Right hindlimb (tissue), 1 donor: ENCODE measurements at regions not wholly inside any gene's neighbourhood (a gene's known extent, or its start where the extent isn't known, plus 50 kb on each side); places are given as distances from the start of the nearest gene placed in this dataset.

Source experiments
- DNase-seq: peaks from one replicate; pipeline ENCODE4 v3.0.0-alpha.2; 2018

- DNase-seq = no peak
Measured at GRCh38 chrX:20369468-20369867, 102.8 kb upstream of the RPS6KA3 start.

DNA sequence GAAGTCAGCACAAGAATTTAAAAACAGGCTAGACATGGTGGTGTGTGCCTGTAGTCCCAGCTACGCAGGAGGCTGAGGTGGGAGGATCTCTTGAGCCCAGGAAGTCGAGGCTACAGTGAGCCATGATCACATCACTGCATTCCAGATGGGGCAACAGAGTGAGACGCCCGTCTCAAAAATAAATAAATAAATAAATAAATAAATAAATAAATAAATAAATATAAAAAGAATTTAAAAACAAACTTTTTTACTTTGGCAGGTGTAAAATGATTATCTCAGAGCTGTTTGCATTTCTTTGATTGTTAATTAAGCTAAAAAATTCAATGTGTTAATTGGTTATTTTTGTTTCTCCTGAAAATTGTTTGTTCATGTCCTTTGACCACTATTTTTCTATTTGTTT lies 97.5 kb upstream of the RPS6KA3 start:
- no peak for DNase-seq

DNA sequence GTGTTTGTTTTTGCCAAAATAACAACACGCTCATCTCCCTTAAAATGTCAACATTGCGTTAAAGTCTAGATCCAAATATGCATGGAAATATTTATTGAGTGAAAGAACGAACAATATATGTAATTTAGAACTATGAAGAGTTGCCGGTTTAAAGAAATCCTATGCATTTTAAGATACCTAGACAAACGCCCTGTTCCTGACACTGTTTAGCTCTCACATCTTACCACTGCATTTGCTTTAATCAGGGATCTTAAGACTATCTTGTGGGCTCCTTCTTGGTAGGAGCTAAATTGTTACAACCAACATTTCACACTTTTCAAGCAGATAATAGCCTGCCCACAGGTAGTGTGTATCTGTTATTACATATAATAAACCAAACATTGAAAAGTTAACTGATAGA lies 96.6 kb upstream of the RPS6KA3 start:
- DNase-seq = no peak

DNA sequence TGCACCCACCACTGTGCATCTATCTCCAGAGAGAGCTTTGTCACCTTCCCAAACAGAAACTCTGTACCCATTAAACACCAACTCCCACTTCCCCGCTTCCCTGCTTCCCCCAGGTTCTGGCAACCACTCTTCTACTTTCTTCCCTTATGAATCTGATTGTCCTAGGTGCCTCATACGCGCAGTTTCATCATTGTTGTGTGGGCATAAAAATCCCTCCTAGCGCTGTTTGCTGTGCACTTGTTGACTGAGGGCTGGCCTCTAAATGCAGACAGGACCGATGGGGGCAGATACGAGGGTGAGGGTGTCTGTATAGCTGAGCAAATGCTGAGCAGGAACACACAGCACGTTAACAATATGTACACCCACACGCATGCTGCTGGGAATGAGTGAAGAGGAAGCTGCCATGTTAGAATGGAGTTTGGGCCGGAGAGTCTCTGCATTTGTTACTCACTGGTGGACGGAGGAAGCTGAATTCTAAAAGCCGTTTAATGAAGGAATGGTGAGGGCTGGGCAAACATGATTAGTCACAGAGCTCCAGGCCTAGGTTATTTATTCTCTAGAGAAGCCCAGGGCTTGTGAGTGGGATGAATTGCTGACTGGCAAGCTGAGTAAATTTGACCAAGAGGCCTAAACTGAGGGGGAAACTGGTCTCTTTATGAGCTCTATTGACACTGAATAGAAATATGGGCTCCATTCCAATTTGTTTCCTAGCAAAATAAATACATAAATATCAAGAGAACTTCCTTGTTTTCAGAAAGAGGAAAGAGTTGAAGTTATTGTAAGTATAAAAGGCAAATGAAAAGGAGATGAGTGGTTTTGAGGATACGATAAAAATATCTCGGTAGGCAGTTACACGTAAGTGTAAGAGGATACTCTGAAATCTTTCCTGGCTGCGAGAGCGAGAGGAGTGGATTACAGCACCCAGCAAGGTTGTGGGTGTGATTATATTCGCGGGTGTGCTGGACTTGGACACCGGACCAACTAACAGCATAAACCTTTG lies 95.9 kb upstream of the RPS6KA3 start:
- no peak for DNase-seq

GRCh38 chrX:20361890-20362262 lies 95.2 kb upstream of the RPS6KA3 start:
- no peak for DNase-seq

- DNase-seq = peak; percentile 27
Measured at GRCh38 chrX:20361081-20361889, 94.6 kb upstream of the RPS6KA3 start.

DNA sequence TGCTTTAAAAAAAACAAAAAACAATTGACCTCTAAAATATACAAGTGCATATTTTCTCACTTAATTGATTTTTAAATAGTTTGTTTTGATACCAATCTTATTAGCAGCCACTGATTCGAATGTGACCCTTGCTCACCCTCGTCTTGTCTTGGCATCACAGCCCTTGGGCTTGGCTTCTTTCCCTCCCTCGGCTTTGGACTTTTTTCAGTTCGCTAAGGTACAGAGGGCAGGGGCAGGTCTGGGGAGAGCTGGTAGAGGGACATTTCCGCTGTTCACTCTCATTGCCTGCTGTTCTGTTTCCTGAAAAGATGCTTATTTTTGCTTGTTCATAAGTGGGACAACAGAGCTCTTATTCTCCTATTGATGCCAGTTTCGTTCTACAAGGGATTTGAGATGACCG lies 88.5 kb upstream of the RPS6KA3 start:
- no peak for DNase-seq

DNA sequence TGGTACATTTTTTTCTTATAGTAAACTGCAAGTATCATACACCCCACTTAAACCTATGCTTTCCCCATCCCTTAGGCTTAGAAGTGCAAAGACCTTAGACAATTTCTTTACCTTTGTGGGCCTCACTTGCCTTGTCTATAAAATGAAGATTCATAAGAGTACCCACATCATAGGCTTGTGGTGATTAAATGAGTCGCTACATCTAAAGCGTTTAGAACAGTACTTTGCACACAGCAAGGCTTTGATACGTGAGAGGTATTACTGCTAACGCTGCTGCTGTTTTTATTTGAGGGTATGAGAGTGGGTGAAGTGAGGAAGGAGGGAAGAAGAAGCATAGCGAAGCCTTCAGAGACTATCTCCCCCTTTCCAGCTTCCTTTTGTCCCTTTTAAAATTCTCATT lies 87.8 kb upstream of the RPS6KA3 start:
- DNase-seq = no peak

GRCh38 chrX:20352935-20353336 lies 86.2 kb upstream of the RPS6KA3 start:
- no peak for DNase-seq

- DNase-seq = no peak
Measured at GRCh38 chrX:20352504-20352903, 85.8 kb upstream of the RPS6KA3 start.

DNA sequence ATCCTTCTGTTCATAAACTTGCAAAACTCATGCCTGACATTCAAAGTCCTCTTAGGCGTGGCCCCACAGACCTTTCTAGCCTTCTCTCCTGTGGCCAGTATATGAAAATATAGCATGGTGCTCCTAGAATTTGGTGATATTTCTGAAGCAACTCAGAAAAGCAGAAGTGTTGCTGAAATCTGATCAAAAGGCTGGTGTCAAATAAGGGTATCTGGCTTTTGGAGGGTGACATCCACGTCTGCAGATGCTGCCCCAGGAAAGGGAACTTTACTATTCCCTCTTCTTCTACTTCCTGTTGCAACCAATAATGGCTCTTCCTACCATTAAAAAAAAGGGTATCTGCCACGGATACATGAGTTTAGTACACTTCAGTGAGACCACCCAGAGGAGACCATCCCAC lies 83.9 kb upstream of the RPS6KA3 start:
- no peak for DNase-seq

DNA sequence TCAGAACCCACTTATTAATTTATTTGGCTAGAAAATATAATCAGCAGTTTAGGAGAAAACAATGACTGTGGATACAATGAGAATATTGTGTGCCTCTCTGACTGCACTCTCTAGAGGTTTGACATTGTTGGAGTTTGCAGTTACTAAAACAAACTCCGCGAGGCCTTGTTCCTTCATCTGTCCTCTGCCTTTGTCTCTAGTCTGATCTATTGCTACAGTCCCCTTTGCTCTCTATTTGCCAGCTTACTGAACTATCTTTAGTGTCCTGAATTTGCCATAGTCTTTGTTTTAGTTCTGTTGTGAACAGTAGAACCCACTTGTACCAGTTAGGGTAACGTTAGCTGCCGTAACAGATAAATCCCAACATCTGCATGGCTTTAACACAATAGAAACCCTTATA lies 81.4 kb upstream of the RPS6KA3 start:
- no peak for DNase-seq

- DNase-seq = peak; percentile 17
Measured at GRCh38 chrX:20347481-20347880, 80.8 kb upstream of the RPS6KA3 start.

GRCh38 chrX:20333672-20334071 lies 67.0 kb upstream of the RPS6KA3 start:
- no peak for DNase-seq

DNA sequence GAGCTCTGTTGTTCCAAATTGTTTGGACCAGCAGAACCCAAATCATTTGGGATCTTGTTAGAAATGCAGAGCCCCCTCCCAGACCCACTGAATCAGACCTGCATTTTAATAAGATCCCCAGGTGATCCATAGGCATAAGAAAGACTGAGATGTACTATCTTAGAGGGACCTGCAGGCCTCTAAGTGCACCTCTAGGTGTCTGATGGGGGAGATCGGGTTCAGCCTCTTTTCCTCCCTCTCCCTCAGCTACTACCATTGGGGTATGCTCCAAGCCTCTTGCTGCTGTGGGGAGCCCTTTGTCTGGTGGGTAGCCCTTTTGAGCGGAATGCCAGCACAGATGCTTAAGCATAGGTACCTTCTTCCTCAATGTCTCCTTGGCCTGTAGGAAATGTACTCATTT lies 63.8 kb upstream of the RPS6KA3 start:
- DNase-seq = no peak

DNA sequence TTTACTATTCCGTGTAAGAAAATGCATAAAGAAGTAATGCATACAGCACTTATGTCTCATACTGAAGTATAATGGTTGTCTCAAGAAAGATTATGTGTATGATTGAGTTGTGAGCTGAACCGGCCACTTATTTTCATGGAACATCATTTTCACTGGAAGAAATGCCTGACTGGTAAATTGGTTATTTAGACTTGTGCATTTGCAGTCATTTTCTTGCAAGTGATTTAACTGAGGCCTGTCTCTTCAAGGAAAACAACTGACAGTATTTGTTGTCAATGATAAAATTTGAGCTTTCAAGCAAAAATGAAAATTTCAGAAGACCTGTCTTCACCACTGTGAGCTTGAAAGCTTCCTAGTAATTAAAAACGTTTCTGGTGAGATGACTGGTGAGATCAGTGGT lies 62.7 kb upstream of the RPS6KA3 start:
- no peak for DNase-seq

DNA sequence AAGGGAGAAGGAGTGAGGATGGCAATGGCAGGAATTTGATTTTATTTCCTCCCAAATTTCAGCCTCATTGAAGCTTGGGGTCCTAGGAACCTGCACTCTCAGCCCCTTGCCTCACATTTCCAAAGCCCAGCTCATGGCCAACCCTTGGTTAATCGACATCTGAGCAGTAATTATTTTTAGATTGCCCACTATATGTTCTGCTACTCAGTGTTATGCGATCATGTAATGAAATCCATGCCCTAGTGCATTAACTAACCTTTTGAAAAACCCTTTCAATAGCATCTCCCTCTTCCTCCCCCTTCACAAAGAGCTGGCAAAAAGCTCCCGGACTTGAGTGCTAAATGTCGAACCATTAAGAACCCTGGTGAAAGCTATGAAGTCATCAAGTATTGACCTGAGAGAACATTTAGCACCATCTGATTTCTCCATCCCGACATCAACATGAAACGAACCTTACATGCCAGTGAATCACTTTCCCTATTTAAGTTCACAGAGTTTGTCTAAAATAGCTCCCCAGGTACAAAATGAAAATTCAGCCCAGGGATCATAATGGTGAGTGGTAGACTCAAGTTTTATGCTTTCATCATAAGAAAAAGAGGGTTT lies 59.2 kb upstream of the RPS6KA3 start:
- no peak for DNase-seq

GRCh38 chrX:20322887-20323286 lies 56.2 kb upstream of the RPS6KA3 start:
- DNase-seq = no peak

GRCh38 chrX:20320461-20321159 lies 53.9 kb upstream of the RPS6KA3 start:
- DNase-seq = no peak

- DNase-seq = no peak
Measured at GRCh38 chrX:20319054-20319453, 52.3 kb upstream of the RPS6KA3 start.

DNA sequence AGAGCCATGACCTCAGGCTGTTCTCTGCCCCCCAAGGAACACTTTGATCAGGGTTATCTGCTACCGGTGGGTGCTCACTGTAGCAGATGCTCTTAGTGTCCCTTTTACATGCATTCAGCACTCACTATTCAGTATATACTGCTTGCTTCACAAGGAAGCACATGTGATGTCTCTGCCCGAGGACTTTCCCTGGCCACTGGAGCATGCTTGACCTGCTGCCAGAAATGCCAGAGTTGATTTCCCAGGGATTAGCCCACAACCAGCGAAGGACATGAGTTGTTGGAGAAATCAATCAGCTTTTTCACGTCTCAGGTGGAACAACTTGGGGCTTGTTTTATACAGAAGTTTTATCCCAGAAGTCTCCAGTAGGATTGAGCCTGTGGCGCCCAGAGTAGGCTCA lies 51.2 kb upstream of the RPS6KA3 start:
- DNase-seq = no peak
